ENCODE measurements at regions not wholly inside any gene's neighbourhood (a gene's known extent, or its start where the extent isn't known, plus 50 kb on each side); places are given as distances from the start of the nearest gene placed in this dataset.

DNA sequence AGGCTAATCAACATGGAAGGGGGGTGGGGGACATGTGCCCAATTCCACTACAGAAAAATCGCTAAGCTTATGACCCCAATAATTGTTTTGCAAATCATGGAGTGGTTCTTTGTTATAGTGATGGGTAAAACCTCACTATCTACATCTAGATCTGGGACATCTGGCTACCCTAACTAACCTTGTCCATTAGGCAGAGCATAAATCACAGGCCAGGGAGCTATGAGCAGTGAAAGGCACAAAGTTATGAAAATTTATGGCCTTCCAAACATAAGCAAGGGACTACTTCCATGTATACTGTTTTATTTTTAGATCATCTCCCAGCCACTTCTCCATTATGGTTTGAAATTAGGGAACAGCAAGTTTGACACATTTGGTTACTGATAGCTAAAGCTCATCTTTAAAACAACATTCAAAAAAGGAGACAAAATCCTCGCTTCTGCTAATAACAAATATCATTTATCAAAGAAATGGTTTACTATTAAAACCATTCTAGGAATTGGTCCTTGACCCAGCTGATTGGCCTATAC lies 78.3 kb downstream of the RSL24D1 start:
- TF ChIP-seq, protein P1, sequence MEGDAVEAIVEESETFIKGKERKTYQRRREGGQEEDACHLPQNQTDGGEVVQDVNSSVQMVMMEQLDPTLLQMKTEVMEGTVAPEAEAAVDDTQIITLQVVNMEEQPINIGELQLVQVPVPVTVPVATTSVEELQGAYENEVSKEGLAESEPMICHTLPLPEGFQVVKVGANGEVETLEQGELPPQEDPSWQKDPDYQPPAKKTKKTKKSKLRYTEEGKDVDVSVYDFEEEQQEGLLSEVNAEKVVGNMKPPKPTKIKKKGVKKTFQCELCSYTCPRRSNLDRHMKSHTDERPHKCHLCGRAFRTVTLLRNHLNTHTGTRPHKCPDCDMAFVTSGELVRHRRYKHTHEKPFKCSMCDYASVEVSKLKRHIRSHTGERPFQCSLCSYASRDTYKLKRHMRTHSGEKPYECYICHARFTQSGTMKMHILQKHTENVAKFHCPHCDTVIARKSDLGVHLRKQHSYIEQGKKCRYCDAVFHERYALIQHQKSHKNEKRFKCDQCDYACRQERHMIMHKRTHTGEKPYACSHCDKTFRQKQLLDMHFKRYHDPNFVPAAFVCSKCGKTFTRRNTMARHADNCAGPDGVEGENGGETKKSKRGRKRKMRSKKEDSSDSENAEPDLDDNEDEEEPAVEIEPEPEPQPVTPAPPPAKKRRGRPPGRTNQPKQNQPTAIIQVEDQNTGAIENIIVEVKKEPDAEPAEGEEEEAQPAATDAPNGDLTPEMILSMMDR (IDR thresholded peaks at IDR 0.05; ENCODE audit: poor library complexity) = no peak
- no peak for TF ChIP-seq EZH2phosphoT487 (IDR thresholded peaks at IDR 0.05; ENCODE audit: low read depth, severe bottlenecking, unreplicated experiment)

Measured in hepatocyte (in vitro differentiated cells).